A673 (cell line): ENCODE measurements at regions not wholly inside any gene's neighbourhood (a gene's known extent, or its start where the extent isn't known, plus 50 kb on each side); places are given as distances from the start of the nearest gene placed in this dataset.

Source experiments
- BruUV-seq: library from RNA; stranded (reverse); fragments of 400-500 nt; replicated peaks from 2 replicates; lab custom pipeline; 2021; lab: Mats Ljungman, UMichigan
- CTCF ChIA-PET: fragments of 300-600 bp; sonication (Branson Sonifier 250); formaldehyde crosslinking; loops from one replicate; lab custom pipeline; 2022; ENCODE audit warnings: antibody characterized with exemption; lab: Charles Lee
- POLR2A ChIA-PET: fragments of 300-600 bp; sonication (Branson Sonifier 250); formaldehyde crosslinking; loops from one replicate; lab custom pipeline; 2022; ENCODE audit warnings: antibody characterized with exemption; ENCODE audit not compliant: low non-redundant PET; lab: Charles Lee
- DNase-seq: peaks from one replicate; pipeline ENCODE4 v3.0.0-alpha.2; 2015; ENCODE audit warnings: low spot score
- H3K27ac ChIP-seq: fragments of 200-600 bp; sonication (generic); 2 replicates; pipeline ENCODE4 v1.5.1; 2016; ENCODE audit warnings: mixed run types, low read depth, mild to moderate bottlenecking, mixed read lengths, antibody characterized with exemption, low read length; ENCODE audit not compliant: poor library complexity, severe bottlenecking
- H3K27me3 ChIP-seq: fragments of 200-600 bp; sonication (generic); replicated peaks from 2 replicates; pipeline ENCODE4 v1.6.1; 2017; ENCODE audit warnings: mixed run types, low read depth, mild to moderate bottlenecking, mixed read lengths, antibody characterized with exemption, low read length; ENCODE audit not compliant: insufficient read depth, poor library complexity
- H3K36me3 ChIP-seq: fragments of 200-600 bp; sonication (generic); 2 replicates; pipeline ENCODE4 v1.6.1; 2016; ENCODE audit warnings: mixed run types, mild to moderate bottlenecking, mixed read lengths, antibody characterized with exemption, low read length; ENCODE audit not compliant: insufficient read depth, poor library complexity, severe bottlenecking
- H3K4me1 ChIP-seq: fragments of 200-600 bp; sonication (generic); 2 replicates; pipeline ENCODE4 v1.6.1; 2017; ENCODE audit warnings: mixed run types, mild to moderate bottlenecking, mixed read lengths, antibody characterized with exemption, low read length; ENCODE audit not compliant: insufficient read depth, poor library complexity, severe bottlenecking
- H3K4me3 ChIP-seq: fragments of 200-600 bp; sonication (generic); 2 replicates; pipeline ENCODE4 v1.5.1; 2016; ENCODE audit warnings: low read depth, mixed run types, mild to moderate bottlenecking, mixed read lengths, low read length; ENCODE audit not compliant: poor library complexity, severe bottlenecking
- H3K9me3 ChIP-seq: fragments of 200-600 bp; sonication (generic); 2 replicates; pipeline ENCODE4 v1.6.1; 2016; ENCODE audit warnings: mixed run types, low read depth, mild to moderate bottlenecking, mixed read lengths, antibody characterized with exemption, low read length; ENCODE audit not compliant: poor library complexity, severe bottlenecking
- CTCF ChIP-seq: fragments of 300-800, 200-600 bp; sonication (generic); conservative IDR thresholded peaks from 2 replicates; pipeline ENCODE4 v1.5.1; 2017; ENCODE audit warnings: low read depth, mild to moderate bottlenecking, antibody characterized with exemption, low read length, moderate library complexity, mixed read lengths
- EZH2 ChIP-seq: fragments of 200-600 bp; sonication (generic); IDR thresholded peaks from 2 replicates; pipeline ENCODE4 v1.6.1; 2017; ENCODE audit warnings: borderline replicate concordance, low read depth, mild to moderate bottlenecking, mixed read lengths, antibody characterized with exemption, low read length; ENCODE audit not compliant: poor library complexity, severe bottlenecking
- intact Hi-C: fragments of 100-400 bp; cut with micrococcal nuclease; formaldehyde crosslinking; loops from one replicate; pipeline ENCODE4 v1.10.0; 2022; ENCODE audit not compliant: unreplicated experiment

- Histone ChIP-seq H3K36me3 (no peaks in the 10 kb centered on the region), H3K4me3 (no peak overlapping the region), H3K9me3 (no peaks in the 10 kb centered on the region), H3K4me1 (no peaks in the 10 kb centered on the region), H3K27ac (no peak overlapping the region), H3K27me3 (no peaks in the 10 kb centered on the region)
- ChIA-PET POLR2A (no interaction called here), CTCF (no interaction called here)
- DNase-seq = no peak
- TF ChIP-seq CTCF (no peak), EZH2 (no peak)
- no TSS peak for BruUV-seq
- intact Hi-C loops = no loop called here
Observed at GRCh38 chr4:126748736-126749135, 884.0 kb upstream of the INTU start.

GRCh38 chr4:126750723-126751122 lies 882.0 kb upstream of the INTU start:
- TF ChIP-seq EZH2 (no peak), CTCF (no peak)
- no peaks in the 10 kb centered on the region for H3K27me3 ChIP-seq
- H3K9me3 ChIP-seq = no peaks in the 10 kb centered on the region
- ChIA-PET CTCF (no interaction called here), POLR2A (no interaction called here)
- H3K27ac ChIP-seq = no peak overlapping the region
- no TSS peak for BruUV-seq
- H3K4me3 ChIP-seq = no peak overlapping the region
- intact Hi-C loops = no loop called here
- DNase-seq = no peak
- no peaks in the 10 kb centered on the region for H3K4me1 ChIP-seq
- no peaks in the 10 kb centered on the region for H3K36me3 ChIP-seq

- intact Hi-C loops = no loop called here
- Histone ChIP-seq H3K36me3 (no peaks in the 10 kb centered on the region), H3K4me3 (no peak overlapping the region), H3K27me3 (no peaks in the 10 kb centered on the region), H3K27ac (no peak overlapping the region), H3K9me3 (no peaks in the 10 kb centered on the region), H3K4me1 (no peaks in the 10 kb centered on the region)
- ChIA-PET CTCF (no interaction called here), POLR2A (no interaction called here)
- no peak for DNase-seq
- no TSS peak for BruUV-seq
- no peak for TF ChIP-seq EZH2
- no peak for TF ChIP-seq CTCF
Observed at GRCh38 chr4:126752126-126752525, 880.6 kb upstream of the INTU start.
